ENCODE measurements at regions not wholly inside any gene's neighbourhood (a gene's known extent, or its start where the extent isn't known, plus 50 kb on each side); places are given as distances from the start of the nearest gene placed in this dataset.

DNA sequence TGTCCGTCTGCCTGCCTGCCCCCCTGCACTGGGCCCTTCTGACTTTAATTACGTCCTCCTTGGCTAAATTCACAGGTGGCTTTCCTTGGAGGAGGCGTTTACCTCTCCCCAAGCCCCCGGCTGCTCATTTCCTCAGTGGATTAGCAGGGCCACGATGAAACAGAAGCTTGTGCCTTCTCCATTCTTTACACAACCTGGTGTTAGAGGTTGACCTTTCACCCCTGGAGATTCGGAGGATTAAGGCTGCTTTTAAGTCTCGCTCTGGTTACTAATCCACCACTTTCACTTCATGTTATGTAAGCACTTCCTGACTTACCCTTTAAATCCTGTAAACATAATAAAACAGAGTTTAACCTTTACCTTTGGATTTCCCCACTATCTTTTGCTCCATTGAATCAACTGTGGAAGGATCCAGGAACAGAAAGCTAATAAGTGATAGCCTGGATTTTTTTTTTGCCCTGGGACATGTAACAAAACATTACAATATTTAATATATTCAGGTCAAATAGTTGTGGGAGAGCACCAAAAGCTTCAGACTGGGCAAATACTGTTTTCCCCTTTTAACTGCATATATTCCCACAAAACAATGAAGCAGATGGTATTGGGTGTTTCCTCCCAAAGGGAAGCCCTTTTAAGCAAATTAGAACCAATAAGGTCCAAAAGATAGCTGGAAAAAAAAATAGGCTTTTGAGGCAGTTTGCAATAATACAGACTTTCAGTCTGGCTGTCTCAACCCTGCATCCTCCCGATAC lies 370.2 kb downstream of the EN1 start:
- Histone ChIP-seq H3K4me3 (ENCODE audit: low read depth in 1 of 2, low read length in 2 of 2) (no peak overlapping the region), H3K4me1 (ENCODE audit: insufficient read depth, low read length) (no peaks in the 10 kb centered on the region), H3K36me3 (ENCODE audit: insufficient read depth, low read length) (no peaks in the 10 kb centered on the region), H3K9ac (ENCODE audit: low read length) (no peak overlapping the region), H3K9me3 (ENCODE audit: low read length) (no peaks in the 10 kb centered on the region), H3K27ac (ENCODE audit: low read depth, low read length) (no peak overlapping the region), H3K27me3 (ENCODE audit: control insufficient read depth in 1 of 2, insufficient read depth in 2 of 2, low read length in 2 of 2) (no peaks in the 10 kb centered on the region)

DNA sequence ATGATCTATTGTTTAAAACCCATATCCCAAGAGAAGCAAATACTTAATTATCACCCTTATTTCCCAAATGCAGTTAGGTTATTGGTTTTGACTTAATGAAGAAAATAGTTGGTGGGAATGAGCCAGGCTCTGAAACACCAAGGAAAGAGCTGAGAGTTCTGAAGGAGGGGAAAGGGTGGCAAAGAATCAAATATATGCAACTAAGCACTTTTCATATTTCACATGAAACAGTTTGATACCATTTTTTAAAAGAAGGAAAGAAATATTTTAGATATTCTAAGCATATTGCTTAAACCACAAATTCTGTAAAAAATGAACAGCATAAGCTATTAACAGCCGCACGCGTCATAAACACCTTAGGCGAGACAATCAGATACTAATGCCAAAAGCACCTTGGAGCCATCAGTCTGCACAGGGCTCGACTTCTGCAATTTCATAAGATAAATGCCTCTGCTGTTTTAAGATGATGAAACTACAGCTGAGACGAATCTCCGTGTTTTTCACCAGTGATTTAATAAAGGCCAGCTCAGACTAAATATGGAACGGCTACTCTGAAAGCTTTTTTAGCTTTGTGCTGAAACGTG lies 371.7 kb downstream of the EN1 start:
- no peak overlapping the region for H3K9ac ChIP-seq (ENCODE audit: low read length)
- H3K4me1 ChIP-seq (ENCODE audit: insufficient read depth, low read length): no peaks in the 10 kb centered on the region
- H3K9me3 ChIP-seq (ENCODE audit: low read length): no peaks in the 10 kb centered on the region
- H3K4me3 ChIP-seq (ENCODE audit: low read depth in 1 of 2, low read length in 2 of 2): no peak overlapping the region
- H3K36me3 ChIP-seq (ENCODE audit: insufficient read depth, low read length): no peaks in the 10 kb centered on the region
- no peak overlapping the region for H3K27ac ChIP-seq (ENCODE audit: low read depth, low read length)
- H3K27me3 ChIP-seq (ENCODE audit: control insufficient read depth in 1 of 2, insufficient read depth in 2 of 2, low read length in 2 of 2): no peaks in the 10 kb centered on the region

DNA sequence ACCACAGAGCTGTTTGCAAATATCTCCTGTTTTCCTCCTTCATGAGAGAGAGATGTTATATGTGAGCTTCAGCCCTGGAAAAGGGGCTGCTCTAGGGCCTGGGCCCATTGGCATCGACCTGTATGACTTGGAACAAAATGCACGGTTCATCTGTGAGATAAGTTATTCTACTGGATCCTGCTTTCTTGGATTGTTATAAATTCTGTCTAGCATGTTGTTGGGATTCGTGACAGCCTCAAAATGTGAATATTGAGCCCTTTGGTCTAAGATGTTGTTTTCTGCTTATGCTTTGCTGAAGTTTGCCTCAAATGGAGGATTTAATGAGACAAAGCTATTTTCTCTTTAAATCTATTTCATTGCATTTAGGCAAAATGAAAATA lies 372.9 kb downstream of the EN1 start:
- H3K27ac ChIP-seq (ENCODE audit: low read depth, low read length): no peak overlapping the region
- H3K9me3 ChIP-seq (ENCODE audit: low read length): no peaks in the 10 kb centered on the region
- no peaks in the 10 kb centered on the region for H3K4me1 ChIP-seq (ENCODE audit: insufficient read depth, low read length)
- no peaks in the 10 kb centered on the region for H3K36me3 ChIP-seq (ENCODE audit: insufficient read depth, low read length)
- no peak overlapping the region for H3K4me3 ChIP-seq (ENCODE audit: low read depth in 1 of 2, low read length in 2 of 2)
- no peaks in the 10 kb centered on the region for H3K27me3 ChIP-seq (ENCODE audit: control insufficient read depth in 1 of 2, insufficient read depth in 2 of 2, low read length in 2 of 2)
- no peak overlapping the region for H3K9ac ChIP-seq (ENCODE audit: low read length)

DNA sequence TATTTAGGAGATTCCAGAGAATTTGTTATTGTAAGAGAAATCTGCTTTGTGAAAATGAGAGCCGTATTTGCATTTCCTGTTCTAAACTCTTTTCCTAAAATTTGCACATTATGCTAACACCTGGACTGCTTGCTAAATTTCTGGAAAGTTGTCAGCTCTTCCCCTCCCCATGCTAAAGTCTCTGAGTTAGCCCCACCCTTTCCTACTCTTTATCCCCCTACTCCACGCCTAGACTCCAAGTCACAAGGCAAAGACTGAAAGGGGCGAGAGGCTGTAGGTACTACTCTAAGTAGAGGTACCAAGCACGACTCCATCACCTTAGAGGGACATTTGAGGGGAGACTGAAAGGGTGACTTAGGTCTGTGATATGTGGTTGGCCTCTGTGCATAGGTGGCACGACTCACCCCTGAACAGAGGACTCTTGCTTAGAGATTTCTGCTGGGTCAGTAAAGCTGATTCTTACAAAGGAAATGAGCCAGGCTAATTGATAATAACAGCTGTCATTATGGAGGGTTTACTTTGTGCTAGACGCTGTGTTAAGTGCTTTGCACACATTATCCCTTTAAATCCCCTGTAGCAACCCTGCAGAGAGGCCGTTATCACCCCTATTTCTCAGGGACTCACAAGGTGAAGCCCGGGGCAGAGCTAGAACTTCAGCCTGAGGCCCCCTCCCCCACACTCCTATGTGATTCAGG lies 373.5 kb downstream of the EN1 start:
- H3K9me3 ChIP-seq (ENCODE audit: low read length): no peaks in the 10 kb centered on the region
- no peaks in the 10 kb centered on the region for H3K4me1 ChIP-seq (ENCODE audit: insufficient read depth, low read length)
- no peak overlapping the region for H3K9ac ChIP-seq (ENCODE audit: low read length)
- no peaks in the 10 kb centered on the region for H3K27me3 ChIP-seq (ENCODE audit: control insufficient read depth in 1 of 2, insufficient read depth in 2 of 2, low read length in 2 of 2)
- no peak overlapping the region for H3K4me3 ChIP-seq (ENCODE audit: low read depth in 1 of 2, low read length in 2 of 2)
- no peak overlapping the region for H3K27ac ChIP-seq (ENCODE audit: low read depth, low read length)
- H3K36me3 ChIP-seq (ENCODE audit: insufficient read depth, low read length): no peaks in the 10 kb centered on the region

DNA sequence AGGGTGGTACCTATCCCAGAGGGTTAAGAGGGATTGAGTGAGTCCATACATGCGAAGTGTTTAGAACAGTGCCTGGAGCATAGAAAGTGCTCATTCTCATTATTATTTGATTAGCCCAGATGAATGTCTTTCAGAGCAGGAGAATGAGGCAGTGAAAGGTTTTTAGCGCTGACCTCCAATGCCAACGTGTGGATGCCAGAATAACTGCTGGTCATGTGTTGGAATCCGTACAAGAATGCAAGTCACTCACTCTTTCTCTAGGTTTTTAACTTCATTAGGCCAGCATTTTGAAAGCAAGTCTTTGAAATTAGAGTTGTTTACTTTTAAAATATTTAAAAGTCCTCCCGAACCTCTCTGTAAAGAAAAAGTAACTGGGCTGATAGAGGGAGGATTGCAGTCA lies 374.2 kb downstream of the EN1 start:
- no peak overlapping the region for H3K27ac ChIP-seq (ENCODE audit: low read depth, low read length)

DNA sequence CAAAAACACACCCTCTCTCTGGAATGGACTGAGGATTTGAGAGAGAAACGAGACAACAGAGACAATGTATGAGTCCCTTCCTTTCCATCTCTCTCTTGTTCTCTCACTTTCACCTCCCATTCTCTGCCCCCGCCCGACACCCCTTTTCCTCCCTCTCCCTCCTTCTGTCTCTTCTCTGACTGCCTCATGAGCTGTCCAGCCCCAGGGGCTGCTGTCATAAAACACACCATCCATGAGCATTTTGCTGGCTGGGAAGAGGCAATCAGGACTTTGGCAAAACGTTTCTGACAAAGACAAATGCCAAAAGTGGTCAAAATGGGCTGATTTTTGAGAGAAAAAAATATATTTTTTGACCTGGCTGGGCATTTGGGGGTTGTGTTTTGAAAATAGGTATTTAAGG lies 377.2 kb downstream of the EN1 start:
- no peaks in the 10 kb centered on the region for H3K9me3 ChIP-seq (ENCODE audit: low read length)
- H3K4me1 ChIP-seq (ENCODE audit: insufficient read depth, low read length): no peaks in the 10 kb centered on the region
- no peak overlapping the region for H3K4me3 ChIP-seq (ENCODE audit: low read depth in 1 of 2, low read length in 2 of 2)
- no peaks in the 10 kb centered on the region for H3K36me3 ChIP-seq (ENCODE audit: insufficient read depth, low read length)
- no peak overlapping the region for H3K9ac ChIP-seq (ENCODE audit: low read length)
- H3K27me3 ChIP-seq (ENCODE audit: control insufficient read depth in 1 of 2, insufficient read depth in 2 of 2, low read length in 2 of 2): no peaks in the 10 kb centered on the region
- no peak overlapping the region for H3K27ac ChIP-seq (ENCODE audit: low read depth, low read length)

More for the DNA sequence above, 374.2 kb downstream of the EN1 start:
- H3K27me3 ChIP-seq (ENCODE audit: control insufficient read depth in 1 of 2, insufficient read depth in 2 of 2, low read length in 2 of 2): no peaks in the 10 kb centered on the region
- no peaks in the 10 kb centered on the region for H3K36me3 ChIP-seq (ENCODE audit: insufficient read depth, low read length)
- no peaks in the 10 kb centered on the region for H3K4me1 ChIP-seq (ENCODE audit: insufficient read depth, low read length)
- no peak overlapping the region for H3K9ac ChIP-seq (ENCODE audit: low read length)
- no peaks in the 10 kb centered on the region for H3K9me3 ChIP-seq (ENCODE audit: low read length)
- no peak overlapping the region for H3K4me3 ChIP-seq (ENCODE audit: low read depth in 1 of 2, low read length in 2 of 2)

DNA sequence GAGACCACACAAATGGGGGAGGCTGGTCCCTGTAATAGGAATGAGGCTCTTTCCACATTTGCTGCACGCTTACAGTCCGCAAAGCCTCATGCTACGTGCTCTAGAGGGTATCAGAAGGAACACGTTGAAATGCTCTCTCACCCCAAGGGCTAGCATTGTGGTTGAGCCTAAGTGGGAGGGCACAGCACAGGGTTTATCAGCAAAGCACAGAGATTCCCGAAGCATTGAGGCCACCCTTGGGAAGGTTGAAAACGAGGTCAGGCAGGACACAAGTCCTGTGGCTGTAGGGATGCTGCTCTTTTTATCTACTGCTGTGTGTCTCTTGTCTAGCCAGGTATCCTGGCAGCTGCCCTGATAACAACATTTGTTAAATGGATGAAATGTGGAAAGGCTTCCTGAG lies 378.3 kb downstream of the EN1 start:
- Histone ChIP-seq H3K27ac (ENCODE audit: low read depth, low read length) (no peak overlapping the region), H3K4me3 (ENCODE audit: low read depth in 1 of 2, low read length in 2 of 2) (no peak overlapping the region), H3K27me3 (ENCODE audit: control insufficient read depth in 1 of 2, insufficient read depth in 2 of 2, low read length in 2 of 2) (no peaks in the 10 kb centered on the region), H3K9me3 (ENCODE audit: low read length) (no peaks in the 10 kb centered on the region), H3K9ac (ENCODE audit: low read length) (no peak overlapping the region), H3K36me3 (ENCODE audit: insufficient read depth, low read length) (no peaks in the 10 kb centered on the region), H3K4me1 (ENCODE audit: insufficient read depth, low read length) (no peaks in the 10 kb centered on the region)

DNA sequence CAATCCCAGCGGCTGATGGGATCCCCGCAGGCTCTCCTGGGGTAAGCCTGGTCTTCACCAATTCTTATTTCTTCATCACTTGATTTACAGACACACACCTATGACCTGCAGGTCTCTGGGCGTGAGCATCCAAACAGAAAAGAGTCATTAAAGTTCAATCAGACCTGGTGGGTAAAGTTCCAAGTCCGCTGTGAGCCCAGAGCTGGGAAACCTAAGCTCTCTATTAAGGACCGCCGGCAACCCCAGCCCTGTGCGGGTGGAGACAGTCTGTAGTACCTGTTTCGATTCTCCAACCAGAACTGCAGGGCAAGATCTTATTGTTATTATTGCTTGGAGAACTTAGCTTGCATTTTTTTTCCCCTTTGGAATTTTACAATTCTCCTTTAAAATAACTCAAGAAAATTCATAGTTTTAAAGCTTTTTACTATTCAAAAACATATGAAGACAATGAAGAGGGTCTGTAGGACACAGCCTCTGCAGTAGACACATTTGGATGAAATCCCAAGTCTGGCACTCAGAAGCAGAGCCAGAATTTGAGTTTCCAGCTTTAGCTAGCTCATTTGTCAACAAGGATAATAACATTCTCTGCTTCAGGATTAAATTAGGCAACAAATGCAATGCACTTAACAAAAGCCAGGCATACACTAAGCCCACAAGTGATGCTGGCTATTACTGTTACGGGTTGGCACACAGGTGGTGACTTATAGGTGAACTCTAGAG lies 376.4 kb downstream of the INSIG2 start:
- no peak overlapping the region for H3K4me3 ChIP-seq (ENCODE audit: low read depth in 1 of 2, low read length in 2 of 2)
- H3K9ac ChIP-seq (ENCODE audit: low read length): no peak overlapping the region
- H3K27ac ChIP-seq (ENCODE audit: low read depth, low read length): no peak overlapping the region
- H3K9me3 ChIP-seq (ENCODE audit: low read length): no peaks in the 10 kb centered on the region
- no peaks in the 10 kb centered on the region for H3K36me3 ChIP-seq (ENCODE audit: insufficient read depth, low read length)
- H3K4me1 ChIP-seq (ENCODE audit: insufficient read depth, low read length): no peaks in the 10 kb centered on the region
- H3K27me3 ChIP-seq (ENCODE audit: control insufficient read depth in 1 of 2, insufficient read depth in 2 of 2, low read length in 2 of 2): no peaks in the 10 kb centered on the region

DNA sequence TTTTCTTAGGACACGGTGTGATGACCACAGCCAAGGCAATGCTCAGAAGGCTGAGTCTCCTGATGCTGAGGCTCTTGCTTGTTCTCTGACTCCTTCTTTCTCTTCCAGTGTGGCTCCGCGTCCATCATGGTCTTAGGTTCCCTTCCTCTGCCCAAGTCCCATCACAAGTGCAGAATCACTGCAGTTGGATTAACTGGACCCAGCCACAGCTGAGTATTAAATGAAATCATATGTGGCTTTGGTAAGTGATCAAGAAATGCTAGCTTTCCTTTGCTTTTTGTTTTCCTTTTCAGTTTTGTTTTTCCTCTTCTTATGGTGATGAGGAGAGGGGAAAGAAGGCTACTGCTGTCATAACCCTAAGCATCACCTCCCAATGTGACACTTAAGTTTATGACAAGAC lies 375.8 kb downstream of the INSIG2 start:
- Histone ChIP-seq H3K27me3 (ENCODE audit: control insufficient read depth in 1 of 2, insufficient read depth in 2 of 2, low read length in 2 of 2) (no peaks in the 10 kb centered on the region), H3K9ac (ENCODE audit: low read length) (no peak overlapping the region), H3K36me3 (ENCODE audit: insufficient read depth, low read length) (no peaks in the 10 kb centered on the region), H3K9me3 (ENCODE audit: low read length) (no peaks in the 10 kb centered on the region), H3K4me3 (ENCODE audit: low read depth in 1 of 2, low read length in 2 of 2) (no peak overlapping the region), H3K27ac (ENCODE audit: low read depth, low read length) (no peak overlapping the region), H3K4me1 (ENCODE audit: insufficient read depth, low read length) (no peaks in the 10 kb centered on the region)

DNA sequence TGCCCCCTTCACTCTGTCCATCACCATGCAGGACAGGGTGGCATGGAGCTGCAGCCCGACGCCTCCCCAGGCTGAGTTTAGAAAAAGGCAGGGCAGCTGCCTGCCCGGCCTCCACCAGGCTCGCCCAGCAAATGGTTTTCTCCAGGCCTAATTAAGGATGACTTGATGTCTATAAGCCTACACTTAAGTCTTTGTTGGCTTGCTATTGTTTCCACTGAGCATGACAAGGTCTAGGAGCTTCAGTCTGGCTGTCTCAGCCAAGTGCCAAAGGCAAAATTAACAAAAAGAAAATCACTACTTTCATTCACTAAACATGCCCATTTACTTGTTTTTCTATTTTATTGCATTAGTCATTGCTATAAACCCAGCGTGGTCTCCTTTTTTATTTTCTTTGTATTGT lies 372.2 kb downstream of the INSIG2 start:
- no peak overlapping the region for H3K9ac ChIP-seq (ENCODE audit: low read length)
- no peak overlapping the region for H3K4me3 ChIP-seq (ENCODE audit: low read depth in 1 of 2, low read length in 2 of 2)
- H3K36me3 ChIP-seq (ENCODE audit: insufficient read depth, low read length): no peaks in the 10 kb centered on the region
- H3K9me3 ChIP-seq (ENCODE audit: low read length): no peaks in the 10 kb centered on the region
- H3K4me1 ChIP-seq (ENCODE audit: insufficient read depth, low read length): no peaks in the 10 kb centered on the region
- no peak overlapping the region for H3K27ac ChIP-seq (ENCODE audit: low read depth, low read length)
- H3K27me3 ChIP-seq (ENCODE audit: control insufficient read depth in 1 of 2, insufficient read depth in 2 of 2, low read length in 2 of 2): no peaks in the 10 kb centered on the region

DNA sequence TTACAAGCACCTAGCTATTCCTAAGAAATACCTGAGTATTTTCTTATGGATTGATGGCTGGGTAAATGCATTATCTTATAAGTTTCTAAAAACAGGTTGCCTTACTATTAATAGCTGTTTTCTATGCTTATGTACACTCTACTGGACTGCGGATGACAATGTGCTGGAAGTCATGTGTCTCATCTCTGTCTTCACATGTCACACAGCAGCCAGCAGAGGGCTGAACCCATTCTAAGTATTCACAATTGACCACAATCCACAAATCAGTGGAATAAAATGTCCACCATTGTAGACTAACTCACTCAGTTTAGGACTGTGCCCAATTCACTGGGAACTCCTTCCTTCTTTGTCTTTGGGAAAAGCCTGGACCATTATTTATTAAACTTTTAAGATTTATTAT lies 371.2 kb downstream of the INSIG2 start:
- Histone ChIP-seq H3K36me3 (ENCODE audit: insufficient read depth, low read length) (no peaks in the 10 kb centered on the region), H3K4me3 (ENCODE audit: low read depth in 1 of 2, low read length in 2 of 2) (no peak overlapping the region), H3K9me3 (ENCODE audit: low read length) (no peaks in the 10 kb centered on the region), H3K27me3 (ENCODE audit: control insufficient read depth in 1 of 2, insufficient read depth in 2 of 2, low read length in 2 of 2) (no peaks in the 10 kb centered on the region), H3K9ac (ENCODE audit: low read length) (no peak overlapping the region), H3K4me1 (ENCODE audit: insufficient read depth, low read length) (no peaks in the 10 kb centered on the region), H3K27ac (ENCODE audit: low read depth, low read length) (no peak overlapping the region)

All from muscle layer of colon (tissue), 2 donors.